ENCODE measurements at regions not wholly inside any gene's neighbourhood (a gene's known extent, or its start where the extent isn't known, plus 50 kb on each side); places are given as distances from the start of the nearest gene placed in this dataset.
"Not testable (repeated sequence)": the region's sequence is repeated elsewhere in the genome, so short reads cannot be mapped to it uniquely, and the experiment has no call there.

- no peak for DNase-seq (ENCODE audit: low read depth in 3 of 3, low spot score in 1 of 3)
Measured at GRCh38 chr19:29154163-29154562, 58.8 kb downstream of the UQCRFS1 start.

- no peak for DNase-seq (ENCODE audit: low read depth in 3 of 3, low spot score in 1 of 3)
Measured at GRCh38 chr19:29145756-29146155, 67.2 kb downstream of the UQCRFS1 start.

GRCh38 chr19:29143183-29143582, 69.8 kb downstream of the UQCRFS1 start:
- no peak for DNase-seq (ENCODE audit: low read depth in 3 of 3, low spot score in 1 of 3)

GRCh38 chr19:29139227-29139626, 73.7 kb downstream of the UQCRFS1 start:
- no peak for DNase-seq (ENCODE audit: low read depth in 3 of 3, low spot score in 1 of 3)

GRCh38 chr19:29138206-29138605, 74.7 kb downstream of the UQCRFS1 start:
- DNase-seq (ENCODE audit: low read depth in 3 of 3, low spot score in 1 of 3) = not testable (repeated sequence)

GRCh38 chr19:29131456-29131855, 81.5 kb downstream of the UQCRFS1 start:
- no peak for DNase-seq (ENCODE audit: low read depth in 3 of 3, low spot score in 1 of 3)

- no peak for DNase-seq (ENCODE audit: low read depth in 3 of 3, low spot score in 1 of 3)
Measured at GRCh38 chr19:29129148-29129547, 83.8 kb downstream of the UQCRFS1 start.

GRCh38 chr19:29128203-29128602, 84.7 kb downstream of the UQCRFS1 start:
- no peak for DNase-seq (ENCODE audit: low read depth in 3 of 3, low spot score in 1 of 3)

- no peak for DNase-seq (ENCODE audit: low read depth in 3 of 3, low spot score in 1 of 3)
Measured at GRCh38 chr19:29122185-29122584, 90.8 kb downstream of the UQCRFS1 start.

- no peak for DNase-seq (ENCODE audit: low read depth in 3 of 3, low spot score in 1 of 3)
Measured at GRCh38 chr19:29121684-29122083, 91.3 kb downstream of the UQCRFS1 start.

- DNase-seq (ENCODE audit: low read depth in 3 of 3, low spot score in 1 of 3) = no peak
Measured at GRCh38 chr19:29120466-29120865, 92.5 kb downstream of the UQCRFS1 start.

- DNase-seq (ENCODE audit: low read depth in 3 of 3, low spot score in 1 of 3) = no peak
Measured at GRCh38 chr19:29119590-29119989, 93.4 kb downstream of the UQCRFS1 start.

GRCh38 chr19:29118389-29118788, 94.6 kb downstream of the UQCRFS1 start:
- DNase-seq (ENCODE audit: low read depth in 3 of 3, low spot score in 1 of 3) = no peak

GRCh38 chr19:29117926-29118325, 95.0 kb downstream of the UQCRFS1 start:
- DNase-seq (ENCODE audit: low read depth in 3 of 3, low spot score in 1 of 3) = no peak

- DNase-seq (ENCODE audit: low read depth in 3 of 3, low spot score in 1 of 3) = no peak
Measured at GRCh38 chr19:29115181-29115580, 97.8 kb downstream of the UQCRFS1 start.

GRCh38 chr19:29113838-29114237, 99.1 kb downstream of the UQCRFS1 start:
- no peak for DNase-seq (ENCODE audit: low read depth in 3 of 3, low spot score in 1 of 3)

- DNase-seq (ENCODE audit: low read depth in 3 of 3, low spot score in 1 of 3) = no peak
Measured at GRCh38 chr19:29111576-29111975, 101.4 kb downstream of the UQCRFS1 start.

- DNase-seq (ENCODE audit: low read depth in 3 of 3, low spot score in 1 of 3) = no peak
Measured at GRCh38 chr19:29107831-29108230, 105.1 kb downstream of the UQCRFS1 start.

GRCh38 chr19:29106346-29106885, 106.5 kb downstream of the UQCRFS1 start:
- DNase-seq (ENCODE audit: low read depth in 3 of 3, low spot score in 1 of 3) = no peak

- no peak for DNase-seq (ENCODE audit: low read depth in 3 of 3, low spot score in 1 of 3)
Measured at GRCh38 chr19:29105629-29106292, 107.2 kb downstream of the UQCRFS1 start.

GRCh38 chr19:29104605-29105241, 108.2 kb downstream of the UQCRFS1 start:
- DNase-seq (ENCODE audit: low read depth in 3 of 3, low spot score in 1 of 3) = no peak

- no peak for DNase-seq (ENCODE audit: low read depth in 3 of 3, low spot score in 1 of 3)
Measured at GRCh38 chr19:29098863-29099481, 114.0 kb downstream of the UQCRFS1 start.

Measured in stimulated activated CD4-positive, alpha-beta T cell treated with anti-CD3 and anti-CD28 coated beads, TNF-alpha, amount 100 ng/mL, for 1 hour (primary cell).